H1 (cell line): ENCODE measurements at regions not wholly inside any gene's neighbourhood (a gene's known extent, or its start where the extent isn't known, plus 50 kb on each side); places are given as distances from the start of the nearest gene placed in this dataset.

Experiments used
- CTCF ChIA-PET: fragments of 300-600 bp; sonication (Branson Sonifier 250); formaldehyde crosslinking; loops from one replicate; lab custom pipeline; 2021; ENCODE audit not compliant: partially characterized antibody; lab: Charles Lee
- POLR2A ChIA-PET: fragments of 300-600 bp; sonication (Branson Sonifier 250); formaldehyde crosslinking; loops from one replicate; lab custom pipeline; 2021; ENCODE audit warnings: inconsistent platforms; ENCODE audit not compliant: partially characterized antibody; lab: Charles Lee
- DNase-seq, 2 experiments: peaks; one replicate each; pipeline versions ENCODE4 v3.0.0 to v3.0.0-alpha.2; 2010 to 2022; ENCODE audit warnings: low spot score in 2 of 2, low read depth in 1 of 2, mixed read lengths in 1 of 2
- FAIRE-seq: peaks from 2 replicates; lab custom pipeline; 2011; peaks lifted over from hg19 to GRCh38; lab: Jason Lieb, UNC
- H2AFZ ChIP-seq: 2 replicates; pipeline ENCODE4 v1.8.1; 2012; ENCODE audit warnings: low read length, inconsistent platforms
- H2AK5ac ChIP-seq: 2 replicates; pipeline ENCODE4 v1.6.1; 2013; ENCODE audit warnings: low read depth, low read length
- H2BK120ac ChIP-seq: replicated peaks from 2 replicates; pipeline ENCODE3; 2013; ENCODE audit warnings: low read depth, low read length, inconsistent platforms
- H2BK12ac ChIP-seq: 2 replicates; pipeline ENCODE4 v1.6.1; 2013; ENCODE audit warnings: low read depth, low read length
- H2BK15ac ChIP-seq: 2 replicates; pipeline ENCODE4 v1.6.1; 2013; ENCODE audit warnings: low read length
- H2BK20ac ChIP-seq: 2 replicates; pipeline ENCODE4 v1.6.1; 2013; ENCODE audit warnings: low read length
- H2BK5ac ChIP-seq: 2 replicates; pipeline ENCODE4 v1.6.1; 2013; ENCODE audit warnings: low read depth, low read length
- H3K14ac ChIP-seq: 2 replicates; pipeline ENCODE4 v1.6.1; 2013; ENCODE audit warnings: inconsistent platforms; ENCODE audit not compliant: insufficient read length
- H3K18ac ChIP-seq: 2 replicates; pipeline ENCODE4 v1.6.1; 2013; ENCODE audit warnings: low read length; ENCODE audit errors: extremely low read depth
- H3K23ac ChIP-seq: 2 replicates; pipeline ENCODE4 v1.6.1; 2013; ENCODE audit warnings: inconsistent platforms; ENCODE audit not compliant: insufficient read length
- H3K23me2 ChIP-seq: 2 replicates; pipeline ENCODE4 v1.6.1; 2013; ENCODE audit warnings: low read depth, low read length
- H3K27ac ChIP-seq: 2 replicates; pipeline ENCODE4 v1.6.1; 2011; ENCODE audit warnings: low read depth, low read length, inconsistent platforms
- H3K27me3 ChIP-seq, 4 experiments: replicated peaks in 1 of 4; 1 replicate in 1 of 4; 2 replicates in 3 of 4; pipeline versions ENCODE4 v1.6.1 to v1.8.1; 2011 to 2013; ENCODE audit warnings: low read length in 3 of 4, mild to moderate bottlenecking in 3 of 4, inconsistent platforms in 2 of 4, mixed read lengths in 2 of 4, moderate library complexity in 1 of 4; ENCODE audit not compliant: control insufficient read depth in 3 of 4, insufficient read depth in 3 of 4; ENCODE audit errors: extremely low read depth in 1 of 4
- H3K36me3 ChIP-seq, 4 experiments: 2 replicates each; pipeline versions ENCODE4 v1.6.1 to v1.8.1; 2011 to 2013; ENCODE audit warnings: mild to moderate bottlenecking in 4 of 4, low read length in 3 of 4, moderate library complexity in 2 of 4, control low read depth in 1 of 4, inconsistent platforms in 1 of 4; ENCODE audit not compliant: insufficient read depth in 4 of 4, control insufficient read depth in 2 of 4
- H3K4ac ChIP-seq: replicated peaks from 2 replicates; pipeline ENCODE3; 2013; ENCODE audit warnings: low read length, low read depth, mixed read lengths, inconsistent platforms; ENCODE audit not compliant: insufficient read length
- H3K4me1 ChIP-seq, 4 experiments: replicated peaks in 1 of 4; 1 replicate in 1 of 4; 2 replicates in 3 of 4; pipeline versions ENCODE4 v1.6.1 to v1.8.1; 2011 to 2013; ENCODE audit warnings: low read length in 3 of 4, inconsistent platforms in 2 of 4, mixed read lengths in 1 of 4; ENCODE audit not compliant: insufficient read depth in 4 of 4, control insufficient read depth in 3 of 4
- H3K4me2 ChIP-seq, 2 experiments: 2 replicates each; pipeline versions ENCODE4 v1.6.1 to v1.8.1; 2011 to 2013; ENCODE audit warnings: low read depth in 2 of 2, low read length in 2 of 2, control low read depth in 1 of 2, inconsistent platforms in 1 of 2, mild to moderate bottlenecking in 1 of 2; ENCODE audit not compliant: insufficient read depth in 1 of 2
- H3K4me3 ChIP-seq, 4 experiments: fragments of 200-600, 300-600 bp in 1 of 4; sonication (generic), shearing (Covaris generic), sonication (Bioruptor Twin) in 1 of 4; 2 replicates each; pipeline versions ENCODE4 v1.5.1 to v1.8.1; 2011 to 2016; ENCODE audit warnings: low read length in 4 of 4, low read depth in 3 of 4, control low read depth in 2 of 4, inconsistent platforms in 2 of 4, mild to moderate bottlenecking in 2 of 4, mixed read lengths in 1 of 4, moderate library complexity in 1 of 4; ENCODE audit not compliant: insufficient read depth in 2 of 4; ENCODE audit errors: extremely low read depth in 1 of 4
- H3K56ac ChIP-seq: replicated peaks from 2 replicates; pipeline ENCODE3; 2013; ENCODE audit warnings: low read depth, mild to moderate bottlenecking, mixed read lengths, low read length, inconsistent platforms; ENCODE audit not compliant: insufficient read length
- H3K79me1 ChIP-seq: 2 replicates; pipeline ENCODE4 v1.6.1; 2013; ENCODE audit warnings: low read depth, low read length, control low read depth
- H3K79me2 ChIP-seq, 2 experiments: 2 replicates each; pipeline versions ENCODE4 v1.6.1 to v1.8.1; 2012 to 2013; ENCODE audit warnings: low read length in 2 of 2, mild to moderate bottlenecking in 2 of 2, inconsistent platforms in 1 of 2; ENCODE audit not compliant: insufficient read depth in 2 of 2, control insufficient read depth in 1 of 2
- H3K9ac ChIP-seq, 4 experiments: replicated peaks in 1 of 4; 1 replicate in 1 of 4; 2 replicates in 3 of 4; pipeline versions ENCODE4 v1.6.1 to v1.8.1; 2011 to 2013; ENCODE audit warnings: low read depth in 3 of 4, low read length in 3 of 4, control low read depth in 2 of 4, mild to moderate bottlenecking in 2 of 4, moderate library complexity in 2 of 4, inconsistent platforms in 1 of 4; ENCODE audit errors: extremely low read depth in 1 of 4
- H3K9me3 ChIP-seq, 2 experiments: 2 replicates each; pipeline versions ENCODE4 v1.6.1 to v1.8.1; 2012 to 2013; ENCODE audit warnings: mild to moderate bottlenecking in 2 of 2, moderate library complexity in 2 of 2, control low read depth in 1 of 2, inconsistent platforms in 1 of 2, low read depth in 1 of 2, low read length in 1 of 2, mixed read lengths in 1 of 2; ENCODE audit not compliant: insufficient read depth in 2 of 2
- H4K20me1 ChIP-seq, 2 experiments: replicated peaks in 1 of 2; 2 replicates each; pipeline versions ENCODE3 to v1.8.1; 2011 to 2013; ENCODE audit warnings: inconsistent platforms in 2 of 2, low read length in 2 of 2, mild to moderate bottlenecking in 1 of 2; ENCODE audit not compliant: insufficient read depth in 2 of 2, control insufficient read depth in 1 of 2
- H4K5ac ChIP-seq: 2 replicates; pipeline ENCODE4 v1.6.1; 2013; ENCODE audit warnings: low read length, low read depth, mixed read lengths, inconsistent platforms; ENCODE audit not compliant: insufficient read length
- H4K8ac ChIP-seq: 2 replicates; pipeline ENCODE4 v1.8.0; 2013; ENCODE audit warnings: mild to moderate bottlenecking, moderate library complexity, low read length, inconsistent platforms; ENCODE audit not compliant: insufficient read depth; ENCODE audit errors: extremely low read depth
- H4K91ac ChIP-seq: replicated peaks from 2 replicates; pipeline ENCODE3; 2013; ENCODE audit warnings: low read length, mixed read lengths, inconsistent platforms; ENCODE audit not compliant: insufficient read length
- ASH2L ChIP-seq: fragments of 200-600, 300-600 bp; sonication (generic); IDR thresholded peaks from one replicate; pipeline ENCODE4 v1.7.1; 2017; ENCODE audit warnings: low read length
- CBX8 ChIP-seq: fragments of 300-800, 300-1000 bp; sonication (generic); IDR thresholded peaks from 2 replicates; pipeline ENCODE4 v1.7.1; 2016; ENCODE audit warnings: low read depth, low read length, borderline replicate concordance
- CREB1 ChIP-seq: IDR thresholded peaks from 2 replicates; pipeline ENCODE4 v1.6.1; 2012; ENCODE audit warnings: inconsistent platforms
- CTBP2 ChIP-seq: IDR thresholded peaks from 2 replicates; pipeline ENCODE4 v1.7.0; 2011; ENCODE audit warnings: borderline replicate concordance, mild to moderate bottlenecking, moderate library complexity, mixed read lengths, low read length; ENCODE audit not compliant: insufficient read depth, insufficient read length
- GABPA ChIP-seq: IDR thresholded peaks from 2 replicates; pipeline ENCODE4 v1.6.1; 2011; ENCODE audit warnings: mild to moderate bottlenecking, low read length, moderate library complexity, borderline replicate concordance; ENCODE audit not compliant: insufficient read depth
- GTF2F1 ChIP-seq: IDR thresholded peaks from 2 replicates; pipeline ENCODE4 v1.6.1; 2012; ENCODE audit warnings: low read depth, low read length, improper control_type of control experiment, borderline replicate concordance
- HDAC2 ChIP-seq, 2 experiments: fragments of 300-600 bp in 1 of 2; sonication (generic) in 1 of 2; IDR thresholded peaks; 2 replicates each; pipeline ENCODE4 v1.6.1; 2011 to 2012; ENCODE audit warnings: low read depth in 2 of 2, low read length in 2 of 2, mild to moderate bottlenecking in 2 of 2, moderate library complexity in 2 of 2, borderline replicate concordance in 1 of 2, inconsistent platforms in 1 of 2
- JUN ChIP-seq: IDR thresholded peaks from 2 replicates; pipeline ENCODE4 v1.6.1; 2011; ENCODE audit warnings: low read depth, mild to moderate bottlenecking, improper control_type of control experiment, low read length
- KDM5A ChIP-seq: fragments of 200-600 bp; IDR thresholded peaks from 2 replicates; pipeline ENCODE4 v1.7.1; 2012; ENCODE audit warnings: mild to moderate bottlenecking, low read length, inconsistent platforms, mixed read lengths
- MAX ChIP-seq: IDR thresholded peaks from 2 replicates; pipeline ENCODE4 v1.6.1; 2012; ENCODE audit warnings: inconsistent platforms
- NRF1 ChIP-seq: IDR thresholded peaks from 2 replicates; pipeline ENCODE4 v1.6.1; 2011; ENCODE audit warnings: mild to moderate bottlenecking, low read depth, low read length, improper control_type of control experiment
- PHF8 ChIP-seq: fragments of 200-600 bp; sonication (generic); conservative IDR thresholded peaks from 2 replicates; pipeline ENCODE4 v1.7.1; 2012; ENCODE audit warnings: low read depth, mild to moderate bottlenecking, inconsistent platforms, low read length, moderate library complexity
- SP4 ChIP-seq: IDR thresholded peaks from 2 replicates; pipeline ENCODE4 v1.6.1; 2012; ENCODE audit warnings: low read length, inconsistent platforms
- ZNF274 ChIP-seq: IDR thresholded peaks from 2 replicates; pipeline ENCODE4 v1.7.0; 2012; ENCODE audit warnings: low read length, borderline replicate concordance; ENCODE audit errors: extremely low read depth
- WGBS, 2 experiments: shearing (Covaris generic) in 1 of 2; methylation state at CpG; one replicate each; pipeline versions ENCODE4 v1.1.6 to v1.1.7; 2013 to 2015; ENCODE audit warnings: low lambda C conversion rate in 2 of 2, mixed read lengths in 2 of 2, inconsistent platforms in 1 of 2, low coverage in 1 of 2, missing lambda C conversion rate in 1 of 2; ENCODE audit not compliant: insufficient replicate concordance in 2 of 2, insufficient coverage in 1 of 2, insufficient read length in 1 of 2; ENCODE audit errors: extremely low coverage in 1 of 2, missing lambda C conversion rate in 1 of 2; 5-methylcytosine and 5-hydroxymethylcytosine counted together

DNA sequence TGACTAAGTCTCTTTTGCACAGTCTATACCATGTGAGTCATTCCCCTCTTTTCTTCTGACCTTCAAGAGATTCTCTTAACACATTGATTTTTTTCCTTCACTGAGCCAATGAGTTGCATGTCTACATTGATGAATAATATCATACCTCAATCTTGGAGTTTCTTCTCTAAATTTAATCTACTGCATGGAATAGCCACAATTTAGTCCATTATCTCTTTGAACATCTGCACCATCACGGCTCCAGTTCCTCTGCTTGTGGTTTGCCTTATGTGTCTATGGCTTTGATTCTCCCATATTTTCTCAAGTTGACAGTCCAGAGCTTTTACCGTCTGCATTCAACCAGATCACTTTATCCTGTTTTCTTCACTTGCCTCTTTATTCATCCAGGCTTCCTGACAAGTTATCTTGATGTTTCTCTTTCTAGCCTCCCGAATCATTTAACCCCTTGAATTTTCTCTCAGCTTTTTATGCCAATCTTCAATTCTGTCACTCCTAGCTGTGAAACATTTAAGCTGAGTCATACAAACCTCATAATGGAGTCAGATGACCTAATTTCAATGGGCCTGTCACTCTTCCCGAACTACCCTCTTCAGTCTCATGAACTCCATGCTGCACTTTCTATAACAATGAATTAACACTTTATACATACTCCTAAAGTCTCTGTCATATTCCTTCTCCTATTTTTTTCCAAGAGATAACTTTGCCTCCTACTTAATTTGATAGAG, 222.3 kb downstream of the CPE start:
- Histone ChIP-seq H3K4me3 (no peak overlapping the region), H2BK20ac (no peak overlapping the region), H3K9me3 (no peaks in the 10 kb centered on the region), H3K23ac (no peak overlapping the region)
- TF ChIP-seq NRF1 = no peak
- TF ChIP-seq CREB1 = no peak
- no peak for TF ChIP-seq MAX
- TF ChIP-seq JUN = no peak
- TF ChIP-seq HDAC2 (IDR thresholded peaks at IDR 0.05; ENCODE audit: borderline replicate concordance in 1 of 2, low read depth in 2 of 2, low read length in 2 of 2) = no peak
- no peak for TF ChIP-seq PHF8
- no peak for TF ChIP-seq ASH2L
- no peak for TF ChIP-seq GTF2F1
- TF ChIP-seq GABPA = no peak
- no peak for TF ChIP-seq KDM5A
- TF ChIP-seq ZNF274 = no peak
- TF ChIP-seq CTBP2 = no peak
- TF ChIP-seq CBX8 = no peak
- no peak for TF ChIP-seq SP4
- TF ChIP-seq, all 59 proteins: peak for 0
- no peak overlapping the region for H2BK120ac ChIP-seq
- H3K4me1 ChIP-seq = no peaks in the 10 kb centered on the region
- no peaks in the 10 kb centered on the region for H3K79me1 ChIP-seq
- no peak overlapping the region for H4K8ac ChIP-seq
- H3K18ac ChIP-seq = no peak overlapping the region
- H3K4me2 ChIP-seq = no peak overlapping the region
- H3K9ac ChIP-seq = no peak overlapping the region
- no peaks in the 10 kb centered on the region for H3K79me2 ChIP-seq
- H2AK5ac ChIP-seq = no peak overlapping the region
- ChIA-PET CTCF (no interaction called here), POLR2A (no interaction called here)
- H2BK15ac ChIP-seq = no peak overlapping the region
- DNase-seq = no peak
- no peak overlapping the region for H3K4ac ChIP-seq
- H3K36me3 ChIP-seq = no peaks in the 10 kb centered on the region
- no peak overlapping the region for H3K14ac ChIP-seq
- H3K23me2 ChIP-seq = no peaks in the 10 kb centered on the region
- no peak overlapping the region for H3K27ac ChIP-seq
- WGBS, 2 experiments = 94% methylated on average over 4 of the region's 4 CpGs; no CpG with 5 or more reads in 1 of the 2 experiments
- no peak overlapping the region for H4K91ac ChIP-seq
- no peak overlapping the region for H2BK12ac ChIP-seq
- no peaks in the 10 kb centered on the region for H4K20me1 ChIP-seq
- H3K56ac ChIP-seq = no peak overlapping the region
- FAIRE-seq = no peak
- no peaks in the 10 kb centered on the region for H3K27me3 ChIP-seq
- H2AFZ ChIP-seq = no peak overlapping the region
- no peak overlapping the region for H2BK5ac ChIP-seq
- no peak overlapping the region for H4K5ac ChIP-seq
